Lung (tissue), 11 donors: ENCODE measurements at regions not wholly inside any gene's neighbourhood (a gene's known extent, or its start where the extent isn't known, plus 50 kb on each side); places are given as distances from the start of the nearest gene placed in this dataset.

Source experiments
- ATAC-seq: fragments of 200-7000 bp; cut with Tn5 transposase; one replicate; pipeline ENCODE4 v1.9.1; 2020; ENCODE audit warnings: moderate number of reproducible peaks; ENCODE audit not compliant: insufficient read depth, low FRiP score
- DNase-seq, 3 donors: peaks; one replicate each; pipeline ENCODE4 v3.0.0-alpha.2; 2013 to 2017
- H3K27ac ChIP-seq, 2 donors: one replicate each; pipeline ENCODE4 v1.5.1; 2013; ENCODE audit warnings: mild to moderate bottlenecking in 2 of 2, moderate library complexity in 2 of 2, control low read depth in 1 of 2, inconsistent platforms in 1 of 2, low read depth in 1 of 2, low read length in 1 of 2
- H3K27me3 ChIP-seq, 3 donors: one replicate each; pipeline ENCODE4 v1.5.1; 2013; ENCODE audit warnings: low read length in 2 of 3; ENCODE audit not compliant: control insufficient read depth in 3 of 3, insufficient read depth in 3 of 3
- H3K36me3 ChIP-seq, 4 donors: one replicate each; pipeline ENCODE4 v1.5.1; 2013; ENCODE audit warnings: low read length in 4 of 4, mild to moderate bottlenecking in 1 of 4, moderate library complexity in 1 of 4; ENCODE audit not compliant: control insufficient read depth in 4 of 4, insufficient read depth in 4 of 4
- H3K4me1 ChIP-seq, 5 donors: one replicate each; pipeline ENCODE4 v1.5.1; 2013; ENCODE audit warnings: low read length in 5 of 5, mild to moderate bottlenecking in 2 of 5, moderate library complexity in 1 of 5; ENCODE audit not compliant: control insufficient read depth in 5 of 5, insufficient read depth in 5 of 5
- H3K4me3 ChIP-seq: one replicate; pipeline ENCODE4 v1.5.1; 2013; ENCODE audit warnings: mild to moderate bottlenecking, control low read depth, moderate library complexity
- H3K9ac ChIP-seq, 2 donors: one replicate each; pipeline ENCODE4 v1.5.1; 2013; ENCODE audit warnings: low read length in 2 of 2, control low read depth in 1 of 2; ENCODE audit not compliant: insufficient read depth in 1 of 2
- H3K9me3 ChIP-seq, 4 donors: one replicate each; pipeline ENCODE4 v1.5.1; 2013; ENCODE audit warnings: low read length in 3 of 4, mild to moderate bottlenecking in 1 of 4, moderate library complexity in 1 of 4; ENCODE audit not compliant: control insufficient read depth in 4 of 4, insufficient read depth in 3 of 4
- WGBS, 2 donors: extraction: QIAGEN DNeasy Blood & Tissue Kit; methylation state at CpG; one replicate each; pipeline ENCODE4 v1.1.7; 2013; 5-methylcytosine and 5-hydroxymethylcytosine counted together
- TF ChIP-seq, protein P1 (sequence below): IDR thresholded peaks from 2 replicates; pipeline ENCODE4 v1.5.1; 2012; ENCODE audit warnings: mild to moderate bottlenecking; ENCODE audit errors: control extremely low read depth, extremely low read depth
- donor health status: control.
- donor health status: control.
- donor health status: Bipolar disorder and iron deficiency.
- donor health status: healthy.
- donor health status: DM: yes; HTN: yes; CAD: no.

DNA sequence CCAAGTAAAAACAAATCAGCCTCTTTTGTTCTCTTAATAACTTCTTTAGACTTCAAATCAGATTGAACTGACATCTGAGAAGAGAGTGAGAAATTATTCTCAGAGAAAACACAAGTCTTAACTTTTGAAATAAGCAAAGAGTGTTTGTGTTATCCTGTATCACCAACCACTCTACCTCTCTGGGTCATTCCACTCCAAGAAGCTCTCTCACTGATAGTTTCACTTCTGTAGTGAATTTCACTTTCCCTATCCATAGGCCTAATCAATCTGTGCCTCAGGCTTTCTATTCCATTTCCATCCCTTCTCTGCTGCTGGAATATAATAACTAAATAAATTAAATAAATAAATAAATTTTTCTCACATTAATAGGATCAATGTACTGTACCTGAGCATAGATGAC lies 235.0 kb downstream of the HTR1B start:
- H3K9me3 ChIP-seq, result no peaks in the 10 kb centered on the region
- H3K36me3 ChIP-seq, result no peaks in the 10 kb centered on the region
- H3K27me3 ChIP-seq, result no peaks in the 10 kb centered on the region
- DNase-seq (no peak), ATAC-seq (no peak)
- no peaks in the 10 kb centered on the region for H3K4me1 ChIP-seq
- H3K27ac ChIP-seq, result no peak overlapping the region
- H3K9ac ChIP-seq, result no peak overlapping the region
- TF ChIP-seq, protein P1, sequence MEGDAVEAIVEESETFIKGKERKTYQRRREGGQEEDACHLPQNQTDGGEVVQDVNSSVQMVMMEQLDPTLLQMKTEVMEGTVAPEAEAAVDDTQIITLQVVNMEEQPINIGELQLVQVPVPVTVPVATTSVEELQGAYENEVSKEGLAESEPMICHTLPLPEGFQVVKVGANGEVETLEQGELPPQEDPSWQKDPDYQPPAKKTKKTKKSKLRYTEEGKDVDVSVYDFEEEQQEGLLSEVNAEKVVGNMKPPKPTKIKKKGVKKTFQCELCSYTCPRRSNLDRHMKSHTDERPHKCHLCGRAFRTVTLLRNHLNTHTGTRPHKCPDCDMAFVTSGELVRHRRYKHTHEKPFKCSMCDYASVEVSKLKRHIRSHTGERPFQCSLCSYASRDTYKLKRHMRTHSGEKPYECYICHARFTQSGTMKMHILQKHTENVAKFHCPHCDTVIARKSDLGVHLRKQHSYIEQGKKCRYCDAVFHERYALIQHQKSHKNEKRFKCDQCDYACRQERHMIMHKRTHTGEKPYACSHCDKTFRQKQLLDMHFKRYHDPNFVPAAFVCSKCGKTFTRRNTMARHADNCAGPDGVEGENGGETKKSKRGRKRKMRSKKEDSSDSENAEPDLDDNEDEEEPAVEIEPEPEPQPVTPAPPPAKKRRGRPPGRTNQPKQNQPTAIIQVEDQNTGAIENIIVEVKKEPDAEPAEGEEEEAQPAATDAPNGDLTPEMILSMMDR, result no peak
- no peak overlapping the region for H3K4me3 ChIP-seq

DNA sequence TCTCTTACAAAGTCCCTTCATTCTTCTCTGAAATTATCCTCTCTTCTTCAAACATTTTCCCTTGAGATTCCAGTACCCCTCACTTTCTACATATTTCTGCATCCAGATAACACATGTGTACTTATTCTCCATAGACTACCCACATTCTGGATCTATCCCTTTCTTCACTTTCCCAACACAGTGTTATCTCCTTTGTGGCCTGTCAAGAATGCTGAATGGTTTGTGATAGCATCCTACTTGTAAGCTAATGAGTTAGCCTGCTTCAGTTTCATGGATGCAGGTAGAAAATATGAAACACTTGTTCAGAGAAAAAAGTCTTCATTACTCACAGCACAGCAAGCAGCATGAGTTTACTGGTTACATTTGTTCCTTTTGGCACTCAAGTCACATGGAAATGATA lies 245.4 kb downstream of the HTR1B start:
- no peak overlapping the region for H3K4me3 ChIP-seq

DNA sequence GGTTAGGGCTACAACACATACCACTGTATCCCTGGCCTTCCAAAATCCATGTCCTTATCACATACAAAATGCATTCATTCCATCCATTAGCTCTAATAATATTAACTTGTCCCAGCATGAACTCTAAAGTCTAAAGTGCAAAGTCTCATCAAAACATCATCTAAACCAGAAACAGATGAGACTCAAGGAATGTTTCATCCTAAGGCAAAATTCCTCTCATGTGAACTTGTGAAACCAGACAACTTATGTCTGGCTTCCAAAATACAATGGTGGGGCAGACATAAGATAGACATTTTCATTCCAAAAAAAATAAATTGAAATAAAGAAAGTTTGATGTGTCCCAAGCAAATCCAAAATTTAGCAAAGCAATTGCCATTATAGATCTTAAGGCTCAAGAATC lies 257.4 kb downstream of the HTR1B start:
- H3K4me3 ChIP-seq, result no peak overlapping the region
- DNase-seq (no peak), ATAC-seq (no peak)
- no peak overlapping the region for H3K27ac ChIP-seq
- no peaks in the 10 kb centered on the region for H3K36me3 ChIP-seq
- peaks cover 0 to 1% (median 0%) of the 10 kb centered on the region in 4 donors for H3K9me3 ChIP-seq
- TF ChIP-seq, protein P1, result no peak
- no peaks in the 10 kb centered on the region for H3K4me1 ChIP-seq
- H3K9ac ChIP-seq, result no peak overlapping the region
- no peaks in the 10 kb centered on the region for H3K27me3 ChIP-seq

More for the DNA sequence above, 245.4 kb downstream of the HTR1B start:
- Histone ChIP-seq H3K9me3 (peaks cover 0 to 4% (median 0%) of the 10 kb centered on the region in 4 donors), H3K27me3 (no peaks in the 10 kb centered on the region), H3K27ac (no peak overlapping the region), H3K4me1 (no peaks in the 10 kb centered on the region), H3K9ac (no peak overlapping the region), H3K36me3 (no peaks in the 10 kb centered on the region)
- DNase-seq, result no peak
- TF ChIP-seq, protein P1, result no peak
- ATAC-seq, result no peak

DNA sequence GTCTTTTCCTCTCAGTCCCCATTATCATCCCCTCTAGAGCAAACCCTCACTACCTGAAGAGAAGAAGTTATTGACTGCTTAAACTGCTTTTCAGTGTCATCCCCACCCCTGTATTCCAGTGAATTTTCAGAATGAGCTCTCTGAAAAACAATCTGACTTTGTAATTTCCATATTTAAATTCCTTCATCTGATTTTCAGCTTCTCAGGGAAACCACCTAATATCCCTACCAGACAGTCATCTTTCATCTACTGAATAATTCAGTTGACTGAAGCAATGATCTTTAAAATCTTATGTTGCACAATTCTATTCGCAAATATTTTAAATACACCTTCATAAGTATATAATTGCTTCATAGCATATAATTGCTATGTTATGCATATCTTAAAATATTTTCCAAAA lies 258.7 kb downstream of the HTR1B start:
- no peak for ATAC-seq
- Histone ChIP-seq H3K36me3 (no peaks in the 10 kb centered on the region), H3K4me3 (no peak overlapping the region), H3K9me3 (peaks cover 0 to 3% (median 0%) of the 10 kb centered on the region in 4 donors), H3K27ac (no peak overlapping the region), H3K9ac (no peak overlapping the region), H3K4me1 (no peaks in the 10 kb centered on the region), H3K27me3 (no peaks in the 10 kb centered on the region)
- no peak for DNase-seq
- TF ChIP-seq, protein P1, result no peak
- 89 to 93% methylated on average over 1 of the region's 1 CpG for WGBS, 2 donors
